ENCODE measurements at regions not wholly inside any gene's neighbourhood (a gene's known extent, or its start where the extent isn't known, plus 50 kb on each side); places are given as distances from the start of the nearest gene placed in this dataset.

GRCh38 chrX:148424570-148424969, 75.8 kb upstream of the AFF2 start:
- no peak for TF ChIP-seq EZH2 (IDR thresholded peaks at IDR 0.05; ENCODE audit: borderline replicate concordance, low read length)
- no peak for TF ChIP-seq CTCF (IDR thresholded peaks at IDR 0.05; ENCODE audit: low read length)
- H3K79me2 ChIP-seq (ENCODE audit: insufficient read depth, low read length), result no peaks in the 10 kb centered on the region
- no peak overlapping the region for H3K9ac ChIP-seq (ENCODE audit: low read length)
- no peaks in the 10 kb centered on the region for H3F3A ChIP-seq (ENCODE audit: insufficient read depth, low read length)
- H3K27me3 ChIP-seq (ENCODE audit: insufficient read depth, low read length), result no peaks in the 10 kb centered on the region
- no peaks in the 10 kb centered on the region for H3K9me2 ChIP-seq (ENCODE audit: low read depth, low read length)
- no peaks in the 10 kb centered on the region for H3K4me1 ChIP-seq (ENCODE audit: insufficient read depth, low read length, severe bottlenecking)
- H3K4me3 ChIP-seq (ENCODE audit: low read depth, low read length, poor library complexity, severe bottlenecking), result no peak overlapping the region
- H3K4me2 ChIP-seq (ENCODE audit: low read length), result no peak overlapping the region
- no peaks in the 10 kb centered on the region for H3K36me3 ChIP-seq (ENCODE audit: insufficient read depth, low read length)
- no peak overlapping the region for H3K27ac ChIP-seq (ENCODE audit: low read depth, low read length, poor library complexity, severe bottlenecking)
- H3K9me3 ChIP-seq (ENCODE audit: low read length), result no peaks in the 10 kb centered on the region
- H4K20me1 ChIP-seq (ENCODE audit: insufficient read depth, low read length), result no peaks in the 10 kb centered on the region
- no peak overlapping the region for H2AFZ ChIP-seq (ENCODE audit: low read length)

GRCh38 chrX:148426467-148426866, 74.0 kb upstream of the AFF2 start:
- Histone ChIP-seq H4K20me1 (ENCODE audit: insufficient read depth, low read length) (no peaks in the 10 kb centered on the region), H3K27me3 (ENCODE audit: insufficient read depth, low read length) (no peaks in the 10 kb centered on the region), H3K4me2 (ENCODE audit: low read length) (no peak overlapping the region), H3K4me1 (ENCODE audit: insufficient read depth, low read length, severe bottlenecking) (no peaks in the 10 kb centered on the region), H3K79me2 (ENCODE audit: insufficient read depth, low read length) (no peaks in the 10 kb centered on the region), H3K27ac (ENCODE audit: low read depth, low read length, poor library complexity, severe bottlenecking) (no peak overlapping the region), H3K9me3 (ENCODE audit: low read length) (no peaks in the 10 kb centered on the region), H3K4me3 (ENCODE audit: low read depth, low read length, poor library complexity, severe bottlenecking) (no peak overlapping the region), H2AFZ (ENCODE audit: low read length) (no peak overlapping the region), H3F3A (ENCODE audit: insufficient read depth, low read length) (no peaks in the 10 kb centered on the region), H3K36me3 (ENCODE audit: insufficient read depth, low read length) (no peaks in the 10 kb centered on the region), H3K9ac (ENCODE audit: low read length) (no peak overlapping the region), H3K9me2 (ENCODE audit: low read depth, low read length) (no peaks in the 10 kb centered on the region)
- TF ChIP-seq CTCF (IDR thresholded peaks at IDR 0.05; ENCODE audit: low read length), result no peak
- no peak for TF ChIP-seq EZH2 (IDR thresholded peaks at IDR 0.05; ENCODE audit: borderline replicate concordance, low read length)

- Histone ChIP-seq H3K79me2 (ENCODE audit: insufficient read depth, low read length) (no peaks in the 10 kb centered on the region), H3K36me3 (ENCODE audit: insufficient read depth, low read length) (no peaks in the 10 kb centered on the region), H3K9ac (ENCODE audit: low read length) (no peak overlapping the region), H3K4me1 (ENCODE audit: insufficient read depth, low read length, severe bottlenecking) (no peaks in the 10 kb centered on the region), H3K27me3 (ENCODE audit: insufficient read depth, low read length) (no peaks in the 10 kb centered on the region), H3K4me2 (ENCODE audit: low read length) (no peak overlapping the region), H2AFZ (ENCODE audit: low read length) (no peak overlapping the region), H3K9me3 (ENCODE audit: low read length) (no peaks in the 10 kb centered on the region), H3K9me2 (ENCODE audit: low read depth, low read length) (no peaks in the 10 kb centered on the region), H3K27ac (ENCODE audit: low read depth, low read length, poor library complexity, severe bottlenecking) (no peak overlapping the region), H4K20me1 (ENCODE audit: insufficient read depth, low read length) (no peaks in the 10 kb centered on the region), H3K4me3 (ENCODE audit: low read depth, low read length, poor library complexity, severe bottlenecking) (no peak overlapping the region), H3F3A (ENCODE audit: insufficient read depth, low read length) (no peaks in the 10 kb centered on the region)
- TF ChIP-seq CTCF (IDR thresholded peaks at IDR 0.05; ENCODE audit: low read length) (no peak), EZH2 (IDR thresholded peaks at IDR 0.05; ENCODE audit: borderline replicate concordance, low read length) (no peak)
Measured at GRCh38 chrX:148441387-148441786, 59.0 kb upstream of the AFF2 start.

Data from OCI-LY1 (cell line).